AG04449 (cell line): ENCODE measurements at regions not wholly inside any gene's neighbourhood (a gene's known extent, or its start where the extent isn't known, plus 50 kb on each side); places are given as distances from the start of the nearest gene placed in this dataset.

Source experiments
- CTCF ChIA-PET: fragments of 350-600 bp; formaldehyde crosslinking; extraction: SDS; loops from one replicate; lab custom pipeline; 2021; ENCODE audit warnings: antibody characterized with exemption; lab: Yijun Ruan, JAX
- POLR2A ChIA-PET: fragments of 400-600, 350-600 bp; formaldehyde crosslinking; extraction: SDS; loops from one replicate; lab custom pipeline; 2020; ENCODE audit warnings: antibody characterized with exemption, inconsistent platforms; lab: Yijun Ruan, JAX
- DNase-seq: peaks from one replicate; pipeline ENCODE4 v3.0.0-alpha.2; 2010; ENCODE audit warnings: low read depth, low spot score
- H3K4me3 ChIP-seq: 2 replicates; pipeline ENCODE4 v1.5.1; 2011; ENCODE audit warnings: low read depth, mild to moderate bottlenecking, control low read depth, low read length
- TF ChIP-seq, protein P1 (sequence below): IDR thresholded peaks from one replicate; pipeline ENCODE4 v1.5.1; 2011; ENCODE audit warnings: mild to moderate bottlenecking, moderate library complexity, low read length, control low read depth, inconsistent platforms; ENCODE audit not compliant: insufficient read depth; ENCODE audit errors: missing control alignments

GRCh38 chr13:111623743-111624505 is 303.5 kb downstream of the TEX29 start:
- CTCF ChIA-PET: no interaction called here
- TF ChIP-seq, protein P1, sequence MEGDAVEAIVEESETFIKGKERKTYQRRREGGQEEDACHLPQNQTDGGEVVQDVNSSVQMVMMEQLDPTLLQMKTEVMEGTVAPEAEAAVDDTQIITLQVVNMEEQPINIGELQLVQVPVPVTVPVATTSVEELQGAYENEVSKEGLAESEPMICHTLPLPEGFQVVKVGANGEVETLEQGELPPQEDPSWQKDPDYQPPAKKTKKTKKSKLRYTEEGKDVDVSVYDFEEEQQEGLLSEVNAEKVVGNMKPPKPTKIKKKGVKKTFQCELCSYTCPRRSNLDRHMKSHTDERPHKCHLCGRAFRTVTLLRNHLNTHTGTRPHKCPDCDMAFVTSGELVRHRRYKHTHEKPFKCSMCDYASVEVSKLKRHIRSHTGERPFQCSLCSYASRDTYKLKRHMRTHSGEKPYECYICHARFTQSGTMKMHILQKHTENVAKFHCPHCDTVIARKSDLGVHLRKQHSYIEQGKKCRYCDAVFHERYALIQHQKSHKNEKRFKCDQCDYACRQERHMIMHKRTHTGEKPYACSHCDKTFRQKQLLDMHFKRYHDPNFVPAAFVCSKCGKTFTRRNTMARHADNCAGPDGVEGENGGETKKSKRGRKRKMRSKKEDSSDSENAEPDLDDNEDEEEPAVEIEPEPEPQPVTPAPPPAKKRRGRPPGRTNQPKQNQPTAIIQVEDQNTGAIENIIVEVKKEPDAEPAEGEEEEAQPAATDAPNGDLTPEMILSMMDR: no peak
- POLR2A ChIA-PET: no interaction called here
- H3K4me3 ChIP-seq: no peak overlapping the region
- no peak for DNase-seq

DNA sequence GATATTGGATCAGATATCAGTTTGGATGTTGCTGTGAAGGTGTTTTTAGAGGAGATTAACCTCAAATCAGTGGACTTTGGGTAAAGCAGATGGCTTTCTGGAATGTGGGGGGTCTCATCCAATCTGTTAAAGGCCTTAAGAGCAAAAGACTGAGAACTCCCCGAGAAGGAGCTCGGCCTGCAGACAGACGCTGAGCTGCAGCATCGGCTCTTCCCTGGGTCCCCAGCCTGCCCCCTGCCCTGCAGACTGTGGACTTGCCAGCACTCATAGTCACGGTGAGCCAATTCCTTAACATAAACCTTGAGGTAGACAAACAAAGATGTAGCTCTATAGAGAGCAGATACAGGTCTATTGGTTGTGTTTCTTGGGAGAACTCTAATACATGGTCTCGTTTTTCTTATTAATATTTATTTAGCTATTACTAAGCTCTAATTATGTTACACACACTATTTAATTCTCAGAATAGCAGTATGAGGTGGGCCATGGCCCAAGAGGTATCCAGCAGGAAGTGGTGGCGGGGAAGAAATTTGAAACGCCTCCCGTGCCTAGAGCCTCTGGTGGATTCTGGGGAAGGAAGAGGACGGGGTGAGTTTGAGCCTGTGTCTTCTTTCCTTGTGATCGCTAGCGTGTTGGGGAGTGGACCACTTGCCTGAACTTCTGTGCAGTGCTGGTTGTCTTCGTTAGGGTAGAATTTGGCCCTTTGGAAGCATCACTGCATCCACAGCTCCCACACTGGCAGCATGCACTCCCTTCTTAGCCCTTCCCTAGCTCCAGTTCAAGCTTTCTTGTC is 305.3 kb downstream of the TEX29 start:
- TF ChIP-seq, protein P1: no peak
- no peak for DNase-seq
- ChIA-PET CTCF (no interaction called here), POLR2A (no interaction called here)
- H3K4me3 ChIP-seq: no peak overlapping the region

DNA sequence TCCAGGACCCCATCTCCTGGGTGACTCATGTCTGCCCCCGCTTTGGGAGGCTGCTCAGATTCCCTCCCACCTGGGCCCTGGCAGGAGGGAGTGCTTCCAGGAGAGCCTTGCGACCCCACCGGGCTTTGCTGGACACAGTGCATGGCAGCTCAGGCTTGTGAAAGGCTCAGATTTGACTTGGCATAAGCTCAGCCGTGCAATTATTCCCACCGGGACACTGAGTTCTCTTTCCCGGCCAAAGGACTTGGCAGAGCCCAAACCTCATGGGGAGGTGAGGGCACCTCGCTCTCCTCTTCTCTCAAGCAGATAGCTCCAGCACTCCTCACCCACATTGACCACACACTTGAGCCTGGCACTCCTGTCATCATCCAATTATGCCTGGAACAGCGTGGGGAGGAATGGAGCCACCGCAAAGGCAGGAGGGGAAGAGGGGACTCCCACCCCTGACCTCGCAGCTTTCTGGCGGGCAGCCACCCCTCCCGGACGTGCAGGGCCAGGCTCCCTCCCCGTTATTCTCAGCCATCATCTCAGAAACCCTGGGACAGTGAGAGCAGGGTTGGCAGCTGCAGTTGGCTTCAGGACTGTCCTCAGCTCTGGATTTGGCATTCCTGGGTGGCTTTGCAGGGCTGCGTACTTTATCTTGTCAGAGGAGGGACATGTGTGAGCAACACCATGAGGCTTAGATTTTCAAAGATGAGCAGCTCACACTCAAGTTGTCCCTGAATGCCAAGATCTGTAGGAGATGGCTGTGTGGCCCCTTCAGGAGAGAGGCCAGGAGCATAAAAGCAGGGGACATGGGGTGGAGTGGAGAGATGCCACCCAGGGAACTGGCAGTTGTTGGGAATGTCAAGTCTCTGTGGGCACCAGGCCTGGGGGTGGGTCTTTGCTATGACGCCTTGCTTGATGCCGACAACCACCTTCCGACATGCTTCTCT is 306.2 kb downstream of the TEX29 start:
- CTCF ChIA-PET: no interaction called here
- POLR2A ChIA-PET: no interaction called here
- H3K4me3 ChIP-seq: no peak overlapping the region
- TF ChIP-seq, protein P1: no peak
- DNase-seq: no peak

DNA sequence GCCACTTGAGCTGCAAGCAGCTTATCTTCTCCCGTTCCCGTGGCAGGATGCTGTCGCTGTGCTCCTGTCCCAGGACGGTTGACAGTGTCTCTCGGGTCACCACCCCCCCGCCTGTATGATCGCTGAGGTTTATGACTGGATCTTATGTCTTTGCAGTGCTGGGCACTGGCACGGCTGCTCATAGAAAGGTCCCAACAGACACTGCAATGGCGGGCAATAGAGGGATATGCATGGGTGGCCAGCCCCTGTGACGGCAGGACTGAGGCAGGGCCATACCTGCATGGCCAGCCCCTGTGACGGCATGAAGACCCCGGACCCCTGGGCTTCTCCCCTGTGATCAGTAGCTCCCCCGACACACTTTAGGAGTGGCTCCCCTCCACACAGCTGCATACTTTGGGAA is 307.2 kb downstream of the TEX29 start:
- TF ChIP-seq, protein P1: no peak
- ChIA-PET CTCF (no interaction called here), POLR2A (no interaction called here)
- DNase-seq: no peak
- H3K4me3 ChIP-seq: no peak overlapping the region

GRCh38 chr13:111629016-111629415 is 308.6 kb downstream of the TEX29 start:
- POLR2A ChIA-PET: no interaction called here
- CTCF ChIA-PET: no interaction called here
- TF ChIP-seq, protein P1: no peak
- no peak overlapping the region for H3K4me3 ChIP-seq
- no peak for DNase-seq
